ENCODE measurements at regions not wholly inside any gene's neighbourhood (a gene's known extent, or its start where the extent isn't known, plus 50 kb on each side); places are given as distances from the start of the nearest gene placed in this dataset.
"Not testable (repeated sequence)": the region's sequence is repeated elsewhere in the genome, so short reads cannot be mapped to it uniquely, and the experiment has no call there.

DNA sequence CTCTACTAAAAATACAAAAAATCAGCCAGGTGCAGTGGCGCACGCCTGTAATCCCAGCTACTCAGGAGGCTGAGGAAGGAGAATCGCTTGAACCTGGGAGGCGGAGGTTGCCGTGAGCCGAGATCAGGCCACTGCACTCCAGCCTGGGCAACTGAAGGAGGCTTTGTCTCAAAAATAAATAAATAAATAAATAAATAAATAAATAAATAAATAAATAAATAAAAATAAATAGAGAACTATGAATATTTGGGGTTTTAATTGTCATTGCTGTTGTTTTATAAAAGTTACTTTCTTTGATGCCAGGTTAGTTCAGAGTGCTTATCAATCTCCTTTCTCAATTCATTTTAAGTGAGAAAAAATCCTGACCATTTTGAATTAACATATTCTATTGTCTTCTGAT, 638.2 kb upstream of the KLHL1 start:
- CTCF ChIA-PET; H3K9me3 ChIP-seq (ENCODE audit: control insufficient read depth, insufficient read depth, low read depth, low read length); H3K36me3 ChIP-seq (ENCODE audit: control insufficient read depth in 2 of 2, insufficient read depth in 1 of 2, low read length in 2 of 2); H3K4me3 ChIP-seq (ENCODE audit: low read depth, low read length); H3K4me1 ChIP-seq (ENCODE audit: control insufficient read depth, insufficient read depth, low read length); POLR2A ChIA-PET; H3K27ac ChIP-seq (ENCODE audit: extremely low read depth, low read depth, low read length): not testable (repeated sequence)
- TF ChIP-seq ZBTB11 (tag by site-specific recombination; conservative IDR thresholded peaks at IDR 0.05; ENCODE audit: low read depth) (peak; percentile 64), ZNF623 (tag by site-specific recombination; IDR thresholded peaks at IDR 0.05) (peak; percentile 52), ZNF202 (tag by site-specific recombination; IDR thresholded peaks at IDR 0.05; ENCODE audit: borderline replicate concordance) (peak; percentile 53; the same call in 1 of the 2 replicates), ZNF510 (tag by site-specific recombination; IDR thresholded peaks at IDR 0.05; ENCODE audit: insufficient replicate concordance) (peak; percentile 48), ZNF501 (tag by site-specific recombination; IDR thresholded peaks at IDR 0.05) (0 out of 2 replicates have a peak, but pooled peaks have one; percentile 28), ZNF529 (tag by site-specific recombination; IDR thresholded peaks at IDR 0.05; ENCODE audit: insufficient replicate concordance) (peak; percentile 42), ZNF654 (tag by site-specific recombination; IDR thresholded peaks at IDR 0.05; ENCODE audit: low read depth) (peak; percentile 4; the same call in 1 of the 2 replicates), ZNF394 (tag by site-specific recombination; IDR thresholded peaks at IDR 0.05; ENCODE audit: borderline replicate concordance) (peak; percentile 92; the same call in 1 of the 2 replicates), ZNF433 (tag by site-specific recombination; IDR thresholded peaks at IDR 0.05; ENCODE audit: low read depth) (0 out of 2 replicates have a peak, but pooled peaks have one; percentile 33), ZNF426 (tag by site-specific recombination; IDR thresholded peaks at IDR 0.05) (peak; percentile 86), ZNF518A (tag by site-specific recombination; conservative IDR thresholded peaks at IDR 0.05; ENCODE audit: low read depth) (peak; percentile 75), ZNF555 (tag by site-specific recombination; conservative IDR thresholded peaks at IDR 0.05) (peak; percentile 83), ZBTB8A (tag by site-specific recombination; IDR thresholded peaks at IDR 0.05) (peak; percentile 45; the same call in 1 of the 2 replicates), ZFP37 (tag by site-specific recombination; IDR thresholded peaks at IDR 0.05) (peak; percentile 53; the same call in 1 of the 2 replicates), ZNF140 (tag by site-specific recombination; IDR thresholded peaks at IDR 0.05) (peak; percentile 65; the same call in 1 of the 2 replicates)
- TF ChIP-seq, protein P1, sequence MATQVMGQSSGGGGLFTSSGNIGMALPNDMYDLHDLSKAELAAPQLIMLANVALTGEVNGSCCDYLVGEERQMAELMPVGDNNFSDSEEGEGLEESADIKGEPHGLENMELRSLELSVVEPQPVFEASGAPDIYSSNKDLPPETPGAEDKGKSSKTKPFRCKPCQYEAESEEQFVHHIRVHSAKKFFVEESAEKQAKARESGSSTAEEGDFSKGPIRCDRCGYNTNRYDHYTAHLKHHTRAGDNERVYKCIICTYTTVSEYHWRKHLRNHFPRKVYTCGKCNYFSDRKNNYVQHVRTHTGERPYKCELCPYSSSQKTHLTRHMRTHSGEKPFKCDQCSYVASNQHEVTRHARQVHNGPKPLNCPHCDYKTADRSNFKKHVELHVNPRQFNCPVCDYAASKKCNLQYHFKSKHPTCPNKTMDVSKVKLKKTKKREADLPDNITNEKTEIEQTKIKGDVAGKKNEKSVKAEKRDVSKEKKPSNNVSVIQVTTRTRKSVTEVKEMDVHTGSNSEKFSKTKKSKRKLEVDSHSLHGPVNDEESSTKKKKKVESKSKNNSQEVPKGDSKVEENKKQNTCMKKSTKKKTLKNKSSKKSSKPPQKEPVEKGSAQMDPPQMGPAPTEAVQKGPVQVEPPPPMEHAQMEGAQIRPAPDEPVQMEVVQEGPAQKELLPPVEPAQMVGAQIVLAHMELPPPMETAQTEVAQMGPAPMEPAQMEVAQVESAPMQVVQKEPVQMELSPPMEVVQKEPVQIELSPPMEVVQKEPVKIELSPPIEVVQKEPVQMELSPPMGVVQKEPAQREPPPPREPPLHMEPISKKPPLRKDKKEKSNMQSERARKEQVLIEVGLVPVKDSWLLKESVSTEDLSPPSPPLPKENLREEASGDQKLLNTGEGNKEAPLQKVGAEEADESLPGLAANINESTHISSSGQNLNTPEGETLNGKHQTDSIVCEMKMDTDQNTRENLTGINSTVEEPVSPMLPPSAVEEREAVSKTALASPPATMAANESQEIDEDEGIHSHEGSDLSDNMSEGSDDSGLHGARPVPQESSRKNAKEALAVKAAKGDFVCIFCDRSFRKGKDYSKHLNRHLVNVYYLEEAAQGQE (tag by site-specific recombination; IDR thresholded peaks at IDR 0.05) = peak; percentile 51; the same call in 1 of the 2 replicates

All from HEK293 (cell line).